Lower leg skin (tissue), 4 donors: ENCODE measurements at regions not wholly inside any gene's neighbourhood (a gene's known extent, or its start where the extent isn't known, plus 50 kb on each side); places are given as distances from the start of the nearest gene placed in this dataset.

Experiments
- DNase-seq, 2 donors: peaks; one replicate each; pipeline ENCODE4 v3.0.0-alpha.2; 2019; ENCODE audit warnings: low spot score in 2 of 2
- H3K4me3 ChIP-seq: fragments of 200-600 bp; sonication (generic); 2 replicates; pipeline ENCODE4 v1.5.1; 2017; ENCODE audit warnings: mild to moderate bottlenecking, low read depth; ENCODE audit not compliant: poor library complexity, severe bottlenecking
- CTCF ChIP-seq, 3 donors: fragments of 450-650 bp; IDR thresholded peaks; one replicate each; pipeline ENCODE4 v1.5.1; 2016; ENCODE audit warnings: antibody characterized with exemption in 3 of 3, mild to moderate bottlenecking in 3 of 3, moderate library complexity in 2 of 3
- POLR2A ChIP-seq, 2 donors: fragments of 450-650 bp; IDR thresholded peaks; one replicate each; pipeline ENCODE4 v1.6.1; 2016 to 2017; ENCODE audit warnings: antibody characterized with exemption in 2 of 2, mild to moderate bottlenecking in 1 of 2, moderate library complexity in 1 of 2
- WGBS, 2 donors: methylation state at CpG; one replicate each; pipeline ENCODE4 v1.1.5; 2018; 5-methylcytosine and 5-hydroxymethylcytosine counted together
- intact Hi-C: fragments of 100-400 bp; cut with DNase I; formaldehyde crosslinking; loops from one replicate; pipeline ENCODE4 v1.15.0; 2023; ENCODE audit warnings: low total_unique reads

DNA sequence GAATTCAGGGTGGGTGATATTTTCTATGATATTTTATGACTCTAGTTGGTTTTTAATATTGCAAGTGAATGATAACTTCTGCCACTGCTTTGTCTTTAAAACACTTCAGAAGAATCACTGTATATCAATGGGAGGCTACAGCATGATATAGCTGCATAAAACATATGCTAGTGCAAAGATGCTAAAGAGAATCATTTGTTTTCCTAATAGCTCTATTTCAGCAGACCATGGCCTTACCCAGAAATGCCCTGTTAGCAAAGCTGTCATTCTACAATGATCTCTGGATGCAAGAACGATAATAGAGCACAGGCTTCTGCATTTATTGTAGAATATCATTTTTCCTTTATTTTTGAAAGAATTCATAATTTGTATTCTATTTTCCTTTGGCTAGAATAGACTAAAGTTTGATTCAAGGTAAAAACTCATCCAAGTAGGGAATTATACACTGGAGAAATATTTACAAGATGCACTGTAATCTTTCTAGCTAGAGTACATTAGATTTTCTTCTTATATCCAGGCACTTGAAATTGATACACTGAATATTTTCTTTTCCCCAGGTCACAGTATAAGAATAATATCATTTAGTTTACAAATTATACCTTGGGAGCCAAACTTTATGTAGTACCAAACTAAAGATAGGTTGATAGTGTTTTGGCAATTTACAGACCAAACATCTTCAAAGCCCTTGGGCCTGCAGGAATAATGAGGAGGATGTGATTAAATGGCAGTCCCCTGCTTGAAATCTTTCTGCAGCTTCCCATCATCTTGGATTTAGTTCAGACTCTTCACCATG lies 252.6 kb upstream of the LINC00305 start:
- H3K4me3 ChIP-seq, result no peak overlapping the region
- WGBS, 2 donors, result 65 to 75% methylated on average over 1 of the region's 1 CpG
- intact Hi-C loops, result no loop called here
- DNase-seq, result no peak
- TF ChIP-seq CTCF (IDR thresholded peaks at IDR 0.05), result no peak
- no peak for TF ChIP-seq POLR2A (IDR thresholded peaks at IDR 0.05)

DNA sequence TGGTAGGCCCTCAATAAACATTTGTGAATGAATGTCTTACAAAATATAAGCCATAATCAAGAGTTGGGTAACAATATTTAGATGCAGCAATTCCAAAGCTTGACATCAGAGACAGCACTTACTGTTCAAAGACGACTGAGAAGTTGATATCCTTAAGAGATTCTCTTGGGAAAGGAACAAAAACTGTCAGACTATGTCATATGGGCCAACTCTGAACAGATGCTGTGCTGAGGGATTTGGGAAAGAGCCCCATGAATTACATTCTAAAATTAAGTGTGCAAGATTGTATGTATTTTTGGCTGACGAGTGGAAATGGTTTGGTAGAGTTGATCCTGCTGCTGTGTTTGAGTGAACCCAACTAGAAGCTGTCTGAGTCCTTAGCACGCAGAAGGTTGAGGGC lies 250.7 kb upstream of the LINC00305 start:
- H3K4me3 ChIP-seq, result no peak overlapping the region
- intact Hi-C loops, result no loop called here
- 72 to 82% methylated on average over 3 of the region's 3 CpGs for WGBS, 2 donors
- TF ChIP-seq POLR2A (IDR thresholded peaks at IDR 0.05) (no peak), CTCF (IDR thresholded peaks at IDR 0.05) (no peak)
- no peak for DNase-seq

DNA sequence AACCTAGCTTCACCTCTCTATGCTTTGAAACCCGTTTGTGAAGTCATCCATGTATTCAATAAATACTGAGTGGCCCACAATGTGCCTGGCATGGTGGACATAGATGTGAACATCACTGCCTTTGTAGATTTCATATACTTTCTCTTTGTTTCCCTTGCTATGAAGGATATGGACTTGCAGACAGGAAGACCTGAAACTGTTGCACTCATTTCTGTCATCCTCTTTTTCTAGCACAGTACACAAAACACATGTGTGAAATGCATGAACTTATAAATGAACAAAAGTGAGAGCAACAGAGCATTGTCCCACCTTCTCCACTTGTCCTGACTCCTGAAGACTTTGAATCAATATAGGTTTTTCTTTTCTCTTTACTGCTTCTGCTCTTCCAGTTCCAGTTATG lies 249.4 kb upstream of the LINC00305 start:
- no peak overlapping the region for H3K4me3 ChIP-seq
- intact Hi-C loops, result no loop called here
- 70 to 74% methylated on average over 1 of the region's 1 CpG for WGBS, 2 donors
- no peak for DNase-seq
- TF ChIP-seq CTCF (IDR thresholded peaks at IDR 0.05), result no peak
- no peak for TF ChIP-seq POLR2A (IDR thresholded peaks at IDR 0.05)

- 21 to 53% methylated on average over 1 of the region's 1 CpG for WGBS, 2 donors
- no peak for DNase-seq
- no peak overlapping the region for H3K4me3 ChIP-seq
- TF ChIP-seq CTCF (IDR thresholded peaks at IDR 0.05) (no peak), POLR2A (IDR thresholded peaks at IDR 0.05) (no peak)
- intact Hi-C loops, result no loop called here
Observed at GRCh38 chr18:64392202-64392601, 243.3 kb upstream of the LINC00305 start.

GRCh38 chr18:64384101-64384500 lies 235.2 kb upstream of the LINC00305 start:
- WGBS, 2 donors, result 61 to 79% methylated on average over 1 of the region's 1 CpG
- TF ChIP-seq CTCF (IDR thresholded peaks at IDR 0.05), result no peak
- TF ChIP-seq POLR2A (IDR thresholded peaks at IDR 0.05), result no peak
- no peak overlapping the region for H3K4me3 ChIP-seq
- intact Hi-C loops, result no loop called here
- no peak for DNase-seq

DNA sequence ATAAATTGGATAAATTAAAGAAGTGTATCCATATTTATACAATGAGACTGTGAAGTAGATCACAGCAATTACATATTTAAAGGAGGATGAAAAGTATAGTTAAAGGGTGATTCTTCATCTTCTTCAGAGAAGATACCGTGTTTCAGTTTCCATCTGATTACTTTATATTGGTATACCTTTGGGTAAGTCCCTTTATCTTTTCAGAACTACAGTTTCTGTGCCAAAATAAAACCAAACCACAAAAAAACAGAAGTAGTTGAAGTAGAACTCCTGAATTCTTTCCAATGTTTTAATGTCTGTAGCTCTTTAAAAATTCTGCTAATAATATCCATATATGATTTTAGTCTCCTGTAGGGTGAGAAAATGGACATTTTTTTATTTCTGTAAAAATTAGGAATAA lies 231.2 kb upstream of the LINC00305 start:
- WGBS, 2 donors, result 54 to 59% methylated on average over 1 of the region's 1 CpG
- no peak overlapping the region for H3K4me3 ChIP-seq
- no peak for TF ChIP-seq CTCF (IDR thresholded peaks at IDR 0.05)
- no peak for TF ChIP-seq POLR2A (IDR thresholded peaks at IDR 0.05)
- intact Hi-C loops, result no loop called here
- DNase-seq, result no peak
